Keratinocyte (primary cell): ENCODE measurements at regions not wholly inside any gene's neighbourhood (a gene's known extent, or its start where the extent isn't known, plus 50 kb on each side); places are given as distances from the start of the nearest gene placed in this dataset.
"Not testable (repeated sequence)": the region's sequence is repeated elsewhere in the genome, so short reads cannot be mapped to it uniquely, and the experiment has no call there.

Experiments
- DNase-seq: peaks from one replicate; pipeline ENCODE4 v3.0.0-alpha.2; 2011; ENCODE audit warnings: low read depth, missing footprints, low spot score
- FAIRE-seq: peaks from 2 replicates; lab custom pipeline; 2011; peaks lifted over from hg19 to GRCh38; lab: Jason Lieb, UNC
- H2AFZ ChIP-seq: 2 replicates; pipeline ENCODE4 v1.6.0; 2012; ENCODE audit warnings: low read length, control low read depth, inconsistent platforms; ENCODE audit not compliant: control insufficient read depth
- H3K27ac ChIP-seq: 2 replicates; pipeline ENCODE4 v1.5.1; 2011; ENCODE audit warnings: low read length; ENCODE audit not compliant: control insufficient read depth, insufficient read depth
- H3K27me3 ChIP-seq: 3 replicates; pipeline ENCODE4 v1.6.0; 2011; ENCODE audit warnings: low read length; ENCODE audit not compliant: control insufficient read depth, insufficient read depth; ENCODE audit errors: extremely low read depth
- H3K36me3 ChIP-seq, 2 experiments: 2 replicates in 1 of 2; 3 replicates in 1 of 2; pipeline ENCODE4 v1.5.1; 2011; ENCODE audit warnings: low read length in 2 of 2, mild to moderate bottlenecking in 1 of 2; ENCODE audit not compliant: control insufficient read depth in 2 of 2, insufficient read depth in 2 of 2; ENCODE audit errors: extremely low read depth in 1 of 2
- H3K4me1 ChIP-seq: 3 replicates; pipeline ENCODE4 v1.5.1; 2011; ENCODE audit warnings: low read length; ENCODE audit not compliant: control insufficient read depth, insufficient read depth; ENCODE audit errors: extremely low read depth
- H3K4me2 ChIP-seq: 3 replicates; pipeline ENCODE4 v1.6.0; 2011; ENCODE audit warnings: low read depth, low read length; ENCODE audit not compliant: control insufficient read depth, insufficient read depth; ENCODE audit errors: extremely low read depth
- H3K4me3 ChIP-seq, 3 experiments: fragments of 200-600 bp in 1 of 3; sonication (generic) in 1 of 3; 2 replicates in 2 of 3; 3 replicates in 1 of 3; pipeline ENCODE4 v1.5.1; 2011 to 2016; ENCODE audit warnings: low read length in 3 of 3, mild to moderate bottlenecking in 3 of 3, control low read depth in 2 of 3, inconsistent platforms in 1 of 3, low read depth in 1 of 3, mixed read lengths in 1 of 3, mixed run types in 1 of 3, moderate library complexity in 1 of 3; ENCODE audit not compliant: control insufficient read depth in 2 of 3, insufficient read depth in 2 of 3; ENCODE audit errors: extremely low read depth in 1 of 3
- H3K79me2 ChIP-seq: 2 replicates; pipeline ENCODE4 v1.6.0; 2012; ENCODE audit warnings: low read length; ENCODE audit not compliant: control insufficient read depth, insufficient read depth
- H3K9ac ChIP-seq: 3 replicates; pipeline ENCODE4 v1.6.0; 2011; ENCODE audit warnings: low read length; ENCODE audit not compliant: control insufficient read depth, insufficient read depth; ENCODE audit errors: extremely low read depth
- H3K9me1 ChIP-seq: 3 replicates; pipeline ENCODE4 v1.6.0; 2011; ENCODE audit warnings: low read length; ENCODE audit not compliant: control insufficient read depth, insufficient read depth; ENCODE audit errors: extremely low read depth
- H3K9me3 ChIP-seq: 2 replicates; pipeline ENCODE4 v1.5.1; 2012; ENCODE audit warnings: low read depth, low read length; ENCODE audit not compliant: control insufficient read depth
- H4K20me1 ChIP-seq: 3 replicates; pipeline ENCODE4 v1.6.0; 2011; ENCODE audit warnings: low read length; ENCODE audit not compliant: control insufficient read depth, insufficient read depth; ENCODE audit errors: extremely low read depth
- CTCF ChIP-seq, 3 experiments: IDR thresholded peaks in 1 of 3; conservative IDR thresholded peaks in 1 of 3; optimal IDR thresholded peaks in 1 of 3; 2 replicates in 2 of 3; 3 replicates in 1 of 3; pipeline versions ENCODE3 to v1.5.1; 2011; ENCODE audit warnings: low read length in 3 of 3, mild to moderate bottlenecking in 3 of 3, moderate library complexity in 2 of 3, control low read depth in 1 of 3, inconsistent platforms in 1 of 3; ENCODE audit not compliant: insufficient read depth in 2 of 3; ENCODE audit errors: extremely low read depth in 1 of 3
- EZH2 ChIP-seq: IDR thresholded peaks from one replicate; pipeline ENCODE4 v1.6.1; 2012; ENCODE audit warnings: inconsistent platforms, mild to moderate bottlenecking, low read length, moderate library complexity
- dilution Hi-C: fragments of 300-500 bp; cut with MboI; formaldehyde crosslinking; loops from one replicate; pipeline ENCODE4 v1.7.0; 2020; ENCODE audit warnings: low sequenced_read_pairs; ENCODE audit not compliant: extremely low pct_ligation_motif_present

GRCh38 chr2:241967467-241968144 is 98.1 kb downstream of the RTP5 start:
- dilution Hi-C loops: no loop called here
- FAIRE-seq: no peak

GRCh38 chr2:241968417-241968816 is 98.9 kb downstream of the RTP5 start:
- Histone ChIP-seq H3K4me3 (no peak overlapping the region), H2AFZ (no peak overlapping the region), H3K4me1 (no peaks in the 10 kb centered on the region), H3K27me3 (no peaks in the 10 kb centered on the region), H4K20me1 (no peaks in the 10 kb centered on the region), H3K36me3 (no peaks in the 10 kb centered on the region), H3K9me1 (no peaks in the 10 kb centered on the region), H3K9me3 (no peaks in the 10 kb centered on the region), H3K79me2 (no peaks in the 10 kb centered on the region), H3K4me2 (no peak overlapping the region), H3K9ac (no peak overlapping the region), H3K27ac (no peak overlapping the region)
- TF ChIP-seq CTCF (optimal IDR thresholded peaks at IDR 0.05 in 1 of 3, IDR thresholded peaks at IDR 0.05 in 1 of 3, conservative IDR thresholded peaks at IDR 0.05 in 1 of 3; ENCODE audit: extremely low read depth in 1 of 3, insufficient read depth in 2 of 3, low read length in 3 of 3) (no peak), EZH2 (no peak)
- dilution Hi-C loops: no loop called here
- FAIRE-seq: no peak
- DNase-seq: no peak

More at GRCh38 chr2:241967467-241968144, 98.1 kb downstream of the RTP5 start:
- Histone ChIP-seq H3K36me3 (no peaks in the 10 kb centered on the region), H2AFZ (no peak overlapping the region), H3K4me1 (no peaks in the 10 kb centered on the region), H4K20me1 (no peaks in the 10 kb centered on the region), H3K9me1 (no peaks in the 10 kb centered on the region), H3K9me3 (no peaks in the 10 kb centered on the region), H3K27ac (no peak overlapping the region), H3K9ac (no peak overlapping the region), H3K4me3 (no peak overlapping the region), H3K79me2 (no peaks in the 10 kb centered on the region), H3K27me3 (no peaks in the 10 kb centered on the region), H3K4me2 (no peak overlapping the region)
- DNase-seq: no peak
- TF ChIP-seq EZH2: no peak

GRCh38 chr2:241969182-241969581 is 99.7 kb downstream of the RTP5 start:
- dilution Hi-C loops, H3K27me3 ChIP-seq, H3K9ac ChIP-seq, DNase-seq, H2AFZ ChIP-seq, H4K20me1 ChIP-seq, H3K36me3 ChIP-seq, H3K4me3 ChIP-seq, H3K9me1 ChIP-seq, H3K4me1 ChIP-seq, H3K79me2 ChIP-seq, FAIRE-seq, H3K4me2 ChIP-seq, H3K9me3 ChIP-seq, H3K27ac ChIP-seq: not testable (repeated sequence)
